ELR (cell line): ENCODE measurements at regions not wholly inside any gene's neighbourhood (a gene's known extent, or its start where the extent isn't known, plus 50 kb on each side); places are given as distances from the start of the nearest gene placed in this dataset.
"Not testable (repeated sequence)": the region's sequence is repeated elsewhere in the genome, so short reads cannot be mapped to it uniquely, and the experiment has no call there.

Experiments
- DNase-seq: peaks from one replicate; pipeline ENCODE4 v3.0.0-alpha.2; 2015; ENCODE audit warnings: low read depth

GRCh38 chr2:128510701-128511397 lies 192.2 kb upstream of the HS6ST1 start:
- DNase-seq, result no peak

- DNase-seq, result no peak
Measured at GRCh38 chr2:128511731-128512378, 193.2 kb upstream of the HS6ST1 start.

GRCh38 chr2:128512379-128513115 lies 193.9 kb upstream of the HS6ST1 start:
- no peak for DNase-seq

GRCh38 chr2:128513116-128513960 lies 194.7 kb upstream of the HS6ST1 start:
- no peak for DNase-seq

DNA sequence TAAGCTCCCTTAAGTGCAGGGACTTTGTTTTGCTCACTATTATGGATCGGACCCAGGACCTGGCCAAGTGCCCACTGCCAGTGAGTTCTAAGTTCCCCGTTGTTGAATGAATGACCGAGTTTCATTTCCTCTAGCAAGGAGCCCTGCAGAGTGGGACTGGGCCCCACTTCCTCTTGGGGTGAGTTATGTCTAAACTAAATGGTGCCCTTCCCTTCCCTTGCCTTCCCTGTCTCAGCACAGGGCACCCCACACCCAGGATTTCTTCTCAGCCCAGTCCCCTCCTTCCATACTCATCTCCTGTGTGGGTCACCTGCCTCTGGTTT lies 195.3 kb upstream of the HS6ST1 start:
- no peak for DNase-seq

GRCh38 chr2:128514555-128514955 lies 195.9 kb upstream of the HS6ST1 start:
- no peak for DNase-seq

DNA sequence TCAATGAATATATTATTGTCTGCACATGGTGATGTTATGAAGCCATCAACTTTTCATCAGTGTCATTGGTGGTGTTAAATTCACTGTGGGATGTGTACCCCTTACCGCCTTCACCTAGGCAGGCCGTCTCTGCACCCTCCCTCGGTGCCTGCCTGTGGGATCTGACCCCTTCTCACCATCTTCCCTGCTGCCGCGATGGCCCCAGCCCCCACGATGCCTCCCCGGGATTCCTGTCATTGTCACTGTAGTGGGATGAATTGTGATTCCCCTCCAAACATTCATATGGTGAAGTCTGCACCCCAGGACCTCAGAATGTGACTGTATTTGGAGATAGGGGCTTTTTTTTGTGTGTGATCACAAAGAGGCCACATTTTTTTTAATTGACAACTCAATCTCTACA lies 198.3 kb upstream of the HS6ST1 start:
- DNase-seq, result no peak

- DNase-seq, result not testable (repeated sequence)
Measured at GRCh38 chr2:128519028-128519427, 200.4 kb upstream of the HS6ST1 start.

- no peak for DNase-seq
Measured at GRCh38 chr2:128519517-128520215, 201.0 kb upstream of the HS6ST1 start.

GRCh38 chr2:128520340-128520739 lies 201.7 kb upstream of the HS6ST1 start:
- DNase-seq, result no peak

DNA sequence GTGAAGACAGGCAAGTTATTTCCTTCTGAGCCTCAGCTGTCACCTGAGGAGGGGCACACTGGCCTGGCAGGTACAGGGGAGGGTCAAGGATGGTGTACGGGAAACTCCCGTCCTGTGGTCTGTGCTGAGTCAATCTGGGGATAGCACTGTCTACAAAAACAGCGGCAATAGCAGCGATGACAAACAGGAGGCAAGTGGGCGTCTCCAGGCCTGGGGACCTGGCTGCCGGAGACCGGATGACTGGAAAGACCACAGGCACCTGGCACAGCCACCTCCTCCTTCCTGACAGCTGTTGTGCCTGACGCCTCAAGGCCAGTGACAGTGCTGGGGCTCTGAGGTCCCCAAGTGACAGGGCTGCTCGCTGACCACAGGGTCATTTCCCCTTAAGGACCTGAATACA lies 202.1 kb upstream of the HS6ST1 start:
- DNase-seq, result no peak

DNA sequence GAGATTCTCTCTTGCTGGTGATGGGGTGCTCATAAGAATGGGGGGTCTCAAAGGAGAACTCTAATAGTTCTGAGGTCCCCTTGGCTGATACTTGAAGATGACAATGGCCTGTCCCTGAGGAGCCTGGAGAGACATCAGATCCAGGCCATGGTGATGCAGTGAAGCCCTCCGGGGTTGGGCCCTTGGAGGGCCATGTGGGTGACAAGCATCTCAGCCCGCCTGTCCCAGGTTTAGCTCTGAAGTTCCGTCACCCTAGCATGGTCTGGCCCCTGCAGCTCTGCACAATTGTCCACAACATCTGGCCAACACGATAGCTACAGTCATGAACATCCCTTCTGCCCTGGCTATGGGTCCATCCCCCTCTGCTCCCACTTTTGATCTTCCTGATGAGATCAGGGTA lies 202.8 kb upstream of the HS6ST1 start:
- no peak for DNase-seq

- DNase-seq, result no peak
Measured at GRCh38 chr2:128522829-128523228, 204.2 kb upstream of the HS6ST1 start.

DNA sequence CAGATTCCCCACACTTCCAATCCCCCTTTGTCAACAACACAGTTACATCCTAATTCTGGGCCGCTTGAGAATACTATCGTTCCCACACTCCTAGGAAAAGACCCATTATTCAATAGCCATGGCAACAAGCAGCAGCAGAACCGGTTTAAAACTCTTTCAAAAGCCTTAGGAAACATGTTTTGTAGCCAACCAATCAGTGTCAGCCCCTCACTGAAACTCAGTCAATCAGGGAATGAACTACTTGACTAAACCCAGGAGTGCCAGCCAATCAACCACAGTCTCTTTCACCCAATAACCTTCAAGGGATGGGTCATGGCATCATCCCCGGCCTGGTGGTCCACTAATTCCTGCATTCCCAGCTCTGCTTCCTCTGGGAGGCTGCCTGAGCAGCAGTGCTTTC lies 204.8 kb upstream of the HS6ST1 start:
- DNase-seq, result no peak

- DNase-seq, result no peak
Measured at GRCh38 chr2:128524183-128524582, 205.5 kb upstream of the HS6ST1 start.

- peak; percentile 10 for DNase-seq
Measured at GRCh38 chr2:128525653-128526052, 207.0 kb upstream of the HS6ST1 start.

- no peak for DNase-seq
Measured at GRCh38 chr2:128526455-128526976, 207.8 kb upstream of the HS6ST1 start.

DNA sequence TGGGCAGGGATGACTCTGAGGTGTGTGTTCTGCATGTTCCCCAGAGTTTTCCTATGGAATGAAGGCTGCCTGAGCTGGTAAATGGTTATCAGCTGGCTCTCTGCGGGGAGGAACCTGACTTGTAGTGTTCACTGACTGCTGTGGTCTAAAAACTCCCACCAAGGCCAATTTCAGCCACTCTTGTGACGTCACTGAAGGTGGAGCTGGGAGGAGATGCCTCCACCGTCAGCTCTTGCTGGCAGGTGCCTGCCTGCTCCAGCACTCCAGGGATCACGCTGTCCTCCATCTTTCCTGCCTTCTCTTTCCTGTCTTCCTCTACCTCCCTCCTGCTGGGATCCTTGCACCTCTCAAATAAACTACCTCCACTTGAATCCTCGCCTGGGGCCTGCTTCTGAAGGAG lies 209.5 kb upstream of the HS6ST1 start:
- DNase-seq, result no peak

DNA sequence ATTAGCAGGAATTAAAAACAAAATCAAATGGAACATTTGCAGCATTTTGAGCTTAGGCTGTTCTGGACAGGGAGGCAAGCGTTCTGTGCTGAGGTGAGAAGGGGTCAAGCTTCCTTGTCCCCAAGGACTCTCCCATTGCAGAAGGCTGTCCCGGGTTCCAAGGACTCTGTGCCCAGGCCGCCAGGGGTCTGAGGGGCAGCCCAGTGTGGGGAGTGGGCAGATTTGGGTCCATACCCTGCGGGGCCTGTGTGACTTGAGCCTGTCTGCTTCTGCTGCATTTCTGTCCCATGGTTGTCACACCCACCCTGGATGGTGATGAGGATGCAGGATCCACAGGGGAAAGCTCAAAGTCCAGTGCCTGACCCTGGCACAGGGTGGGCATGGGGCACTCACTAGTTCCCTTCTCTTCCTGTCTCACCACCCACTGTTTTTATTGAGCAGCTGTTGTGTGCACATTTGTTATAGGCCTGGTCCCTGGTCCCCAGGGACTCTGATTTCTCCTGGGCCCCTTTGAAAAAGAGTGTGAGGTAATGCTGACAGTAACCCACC lies 211.4 kb upstream of the HS6ST1 start:
- no peak for DNase-seq

- DNase-seq, result no peak
Measured at GRCh38 chr2:128531856-128532255, 213.2 kb upstream of the HS6ST1 start.

DNA sequence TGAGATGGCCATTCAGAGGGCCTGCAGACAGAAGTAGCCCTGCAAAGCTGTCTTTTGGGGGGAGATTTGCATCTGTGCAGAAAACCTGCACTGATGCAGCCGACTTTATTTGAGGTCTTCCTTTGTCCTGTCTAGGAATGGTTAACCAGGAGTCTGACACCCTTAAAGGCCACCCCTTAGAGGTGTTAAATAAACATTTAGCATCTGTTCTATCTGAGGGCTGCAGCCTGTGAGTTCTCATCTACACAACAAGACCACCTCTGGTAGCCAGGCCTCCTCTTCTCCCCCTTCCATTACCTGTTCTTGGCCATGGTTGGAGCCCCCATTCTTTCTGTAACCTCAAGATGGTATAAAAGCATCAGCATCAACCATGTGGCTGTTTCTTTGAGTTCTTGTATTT lies 214.4 kb upstream of the HS6ST1 start:
- no peak for DNase-seq
